ENCODE measurements at regions not wholly inside any gene's neighbourhood (a gene's known extent, or its start where the extent isn't known, plus 50 kb on each side); places are given as distances from the start of the nearest gene placed in this dataset.

GRCh38 chr7:20560325-20561180 is 54.9 kb upstream of the ABCB5 start:
- TF ChIP-seq GATA3 (IDR thresholded peaks at IDR 0.05; ENCODE audit: low read depth, low read length) (no peak), GATA2 (IDR thresholded peaks at IDR 0.05; ENCODE audit: low read depth, low read length) (no peak)
